ENCODE measurements at regions not wholly inside any gene's neighbourhood (a gene's known extent, or its start where the extent isn't known, plus 50 kb on each side); places are given as distances from the start of the nearest gene placed in this dataset.

DNA sequence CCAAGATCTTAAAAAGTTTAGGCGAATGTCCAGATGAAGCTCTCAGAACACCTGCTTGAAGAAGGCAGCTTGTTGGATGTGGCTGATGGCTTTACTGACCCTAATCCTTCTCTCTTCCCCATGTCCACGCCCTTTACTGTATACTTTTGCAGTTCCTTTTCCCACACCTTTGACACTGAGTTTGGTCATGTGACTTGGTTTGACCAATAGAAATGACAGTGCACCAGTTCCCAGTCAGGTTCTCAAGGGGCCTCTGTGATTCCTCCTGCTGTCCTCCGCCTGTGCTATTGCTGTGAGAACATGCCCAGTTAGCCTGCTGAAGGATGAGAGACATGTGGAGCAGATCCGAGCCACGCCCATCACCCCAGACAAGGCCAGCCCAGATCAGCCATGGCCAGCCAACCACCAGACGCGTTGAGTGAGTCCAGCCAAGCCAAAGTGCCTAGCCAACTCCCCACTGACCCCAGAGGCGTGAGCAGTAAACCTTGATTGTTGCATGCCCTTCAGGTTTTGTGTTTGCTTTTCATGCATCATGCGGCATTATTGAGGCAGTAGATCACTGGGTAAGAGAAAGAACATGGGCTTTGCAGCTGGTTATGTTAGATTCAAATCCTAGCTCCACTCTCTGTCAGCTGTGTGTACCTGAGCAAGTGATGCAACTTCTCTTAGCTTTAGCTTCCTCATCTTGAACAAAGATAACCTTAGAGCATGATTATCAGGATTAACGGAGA lies 258.0 kb upstream of the SIX2 start:
- ChIA-PET CTCF (no interaction called here), POLR2A (no interaction called here)
- Histone ChIP-seq H3K4me3 (no peak overlapping the region), H3K27ac (no peak overlapping the region), H3K4me1 (no peaks in the 10 kb centered on the region), H3K4me2 (no peak overlapping the region), H3K9me3 (no peaks in the 10 kb centered on the region)
- ATAC-seq (no peak), FAIRE-seq (no peak), DNase-seq (ENCODE audit: low read depth in 1 of 2, low spot score in 1 of 2) (no peak)
- WGBS (ENCODE audit: missing lambda C conversion rate), result 81% methylated on average over 10 of the region's 10 CpGs
- TF ChIP-seq MAFK (IDR thresholded peaks at IDR 0.05; ENCODE audit: partially characterized antibody) (no peak), USF2 (IDR thresholded peaks at IDR 0.05) (peak; percentile 29; the same call in 1 of the 2 replicates), ZC3H11A (IDR thresholded peaks at IDR 0.05) (no peak)

- POLR2A ChIA-PET, result no interaction called here
- TF ChIP-seq, protein P1, sequence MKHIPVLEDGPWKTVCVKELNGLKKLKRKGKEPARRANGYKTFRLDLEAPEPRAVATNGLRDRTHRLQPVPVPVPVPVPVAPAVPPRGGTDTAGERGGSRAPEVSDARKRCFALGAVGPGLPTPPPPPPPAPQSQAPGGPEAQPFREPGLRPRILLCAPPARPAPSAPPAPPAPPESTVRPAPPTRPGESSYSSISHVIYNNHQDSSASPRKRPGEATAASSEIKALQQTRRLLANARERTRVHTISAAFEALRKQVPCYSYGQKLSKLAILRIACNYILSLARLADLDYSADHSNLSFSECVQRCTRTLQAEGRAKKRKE (CRISPR knock-in tag; IDR thresholded peaks at IDR 0.05; ENCODE audit: low read depth), result no peak
- TF ChIP-seq EP300 (IDR thresholded peaks at IDR 0.05) (no peak), NR3C1 (IDR thresholded peaks at IDR 0.05) (no peak), ZFP36 (IDR thresholded peaks at IDR 0.05; ENCODE audit: borderline replicate concordance, partially characterized antibody) (no peak), CBX2 (IDR thresholded peaks at IDR 0.05; ENCODE audit: borderline replicate concordance, low read depth) (no peak), NFE2L2 (conservative IDR thresholded peaks at IDR 0.05; ENCODE audit: low read length) (no peak), REST (IDR thresholded peaks at IDR 0.05) (no peak), MAFK (IDR thresholded peaks at IDR 0.05; ENCODE audit: partially characterized antibody) (no peak), FOSL2 (IDR thresholded peaks at IDR 0.05) (no peak), FOSL2 (CRISPR knock-in tag; IDR thresholded peaks at IDR 0.05) (no peak), TFCP2L1 (CRISPR knock-in tag; IDR thresholded peaks at IDR 0.05) (no peak), FOSB (CRISPR knock-in tag; IDR thresholded peaks at IDR 0.05) (no peak), CBX8 (IDR thresholded peaks at IDR 0.05) (no peak), RARB (CRISPR knock-in tag; IDR thresholded peaks at IDR 0.05) (no peak), POLR2AphosphoS2 (conservative IDR thresholded peaks at IDR 0.05; ENCODE audit: low read length) (no peak), PHF8 (IDR thresholded peaks at IDR 0.05; ENCODE audit: borderline replicate concordance, low read depth) (no peak)
- TF ChIP-seq, protein P2, sequence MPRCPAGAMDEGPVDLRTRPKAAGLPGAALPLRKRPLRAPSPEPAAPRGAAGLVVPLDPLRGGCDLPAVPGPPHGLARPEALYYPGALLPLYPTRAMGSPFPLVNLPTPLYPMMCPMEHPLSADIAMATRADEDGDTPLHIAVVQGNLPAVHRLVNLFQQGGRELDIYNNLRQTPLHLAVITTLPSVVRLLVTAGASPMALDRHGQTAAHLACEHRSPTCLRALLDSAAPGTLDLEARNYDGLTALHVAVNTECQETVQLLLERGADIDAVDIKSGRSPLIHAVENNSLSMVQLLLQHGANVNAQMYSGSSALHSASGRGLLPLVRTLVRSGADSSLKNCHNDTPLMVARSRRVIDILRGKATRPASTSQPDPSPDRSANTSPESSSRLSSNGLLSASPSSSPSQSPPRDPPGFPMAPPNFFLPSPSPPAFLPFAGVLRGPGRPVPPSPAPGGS (IDR thresholded peaks at IDR 0.05), result no peak
- TF ChIP-seq, protein P3, sequence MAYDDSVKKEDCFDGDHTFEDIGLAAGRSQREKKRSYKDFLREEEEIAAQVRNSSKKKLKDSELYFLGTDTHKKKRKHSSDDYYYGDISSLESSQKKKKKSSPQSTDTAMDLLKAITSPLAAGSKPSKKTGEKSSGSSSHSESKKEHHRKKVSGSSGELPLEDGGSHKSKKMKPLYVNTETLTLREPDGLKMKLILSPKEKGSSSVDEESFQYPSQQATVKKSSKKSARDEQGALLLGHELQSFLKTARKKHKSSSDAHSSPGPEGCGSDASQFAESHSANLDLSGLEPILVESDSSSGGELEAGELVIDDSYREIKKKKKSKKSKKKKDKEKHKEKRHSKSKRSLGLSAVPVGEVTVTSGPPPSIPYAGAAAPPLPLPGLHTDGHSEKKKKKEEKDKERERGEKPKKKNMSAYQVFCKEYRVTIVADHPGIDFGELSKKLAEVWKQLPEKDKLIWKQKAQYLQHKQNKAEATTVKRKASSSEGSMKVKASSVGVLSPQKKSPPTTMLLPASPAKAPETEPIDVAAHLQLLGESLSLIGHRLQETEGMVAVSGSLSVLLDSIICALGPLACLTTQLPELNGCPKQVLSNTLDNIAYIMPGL (CRISPR knock-in tag; IDR thresholded peaks at IDR 0.05; ENCODE audit: borderline replicate concordance), result no peak
- TF ChIP-seq, protein P4, sequence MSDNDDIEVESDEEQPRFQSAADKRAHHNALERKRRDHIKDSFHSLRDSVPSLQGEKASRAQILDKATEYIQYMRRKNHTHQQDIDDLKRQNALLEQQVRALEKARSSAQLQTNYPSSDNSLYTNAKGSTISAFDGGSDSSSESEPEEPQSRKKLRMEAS (IDR thresholded peaks at IDR 0.05), result no peak
- TF ChIP-seq, protein P5, sequence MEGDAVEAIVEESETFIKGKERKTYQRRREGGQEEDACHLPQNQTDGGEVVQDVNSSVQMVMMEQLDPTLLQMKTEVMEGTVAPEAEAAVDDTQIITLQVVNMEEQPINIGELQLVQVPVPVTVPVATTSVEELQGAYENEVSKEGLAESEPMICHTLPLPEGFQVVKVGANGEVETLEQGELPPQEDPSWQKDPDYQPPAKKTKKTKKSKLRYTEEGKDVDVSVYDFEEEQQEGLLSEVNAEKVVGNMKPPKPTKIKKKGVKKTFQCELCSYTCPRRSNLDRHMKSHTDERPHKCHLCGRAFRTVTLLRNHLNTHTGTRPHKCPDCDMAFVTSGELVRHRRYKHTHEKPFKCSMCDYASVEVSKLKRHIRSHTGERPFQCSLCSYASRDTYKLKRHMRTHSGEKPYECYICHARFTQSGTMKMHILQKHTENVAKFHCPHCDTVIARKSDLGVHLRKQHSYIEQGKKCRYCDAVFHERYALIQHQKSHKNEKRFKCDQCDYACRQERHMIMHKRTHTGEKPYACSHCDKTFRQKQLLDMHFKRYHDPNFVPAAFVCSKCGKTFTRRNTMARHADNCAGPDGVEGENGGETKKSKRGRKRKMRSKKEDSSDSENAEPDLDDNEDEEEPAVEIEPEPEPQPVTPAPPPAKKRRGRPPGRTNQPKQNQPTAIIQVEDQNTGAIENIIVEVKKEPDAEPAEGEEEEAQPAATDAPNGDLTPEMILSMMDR (IDR thresholded peaks at IDR 0.05), result no peak
- no peak overlapping the region for H3K4me2 ChIP-seq
- WGBS (ENCODE audit: missing lambda C conversion rate), result 67% methylated on average over 4 of the region's 4 CpGs
- DNase-seq (ENCODE audit: low read depth in 1 of 2, low spot score in 1 of 2), result no peak
- no peak overlapping the region for H3K4me3 ChIP-seq
- CTCF ChIA-PET, result no interaction called here
- no peak overlapping the region for H3K27ac ChIP-seq
- no peak for ATAC-seq
- H3K4me1 ChIP-seq, result no peaks in the 10 kb centered on the region
- FAIRE-seq, result no peak
- no peaks in the 10 kb centered on the region for H3K9me3 ChIP-seq
Observed at GRCh38 chr2:45265336-45265735, 256.1 kb upstream of the SIX2 start.

Measured in A549 (cell line).